ENCODE measurements at regions not wholly inside any gene's neighbourhood (a gene's known extent, or its start where the extent isn't known, plus 50 kb on each side); places are given as distances from the start of the nearest gene placed in this dataset.

DNA sequence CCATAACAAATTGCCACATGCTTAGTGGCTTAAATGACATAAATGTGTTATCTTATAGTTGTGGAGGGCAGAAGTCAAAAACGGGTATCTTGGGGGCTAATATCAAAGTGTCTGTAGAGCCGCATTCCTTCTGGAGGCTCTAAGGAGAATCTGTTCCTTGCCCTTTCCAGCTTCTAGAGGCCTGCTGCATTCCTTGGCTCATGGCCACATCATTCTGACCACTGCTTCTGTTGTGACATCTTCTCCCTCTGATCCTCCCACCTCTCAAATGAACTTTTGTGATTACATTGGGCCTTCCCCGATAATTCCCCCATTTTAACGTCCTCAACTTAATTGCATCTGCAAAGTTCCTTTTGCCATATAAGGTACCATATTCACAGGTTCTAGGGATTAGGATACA lies 76.1 kb downstream of the CYP26A1 start:
- H3K9me3 ChIP-seq (ENCODE audit: low read depth, low read length, poor library complexity, severe bottlenecking), result no peaks in the 10 kb centered on the region
- no peaks in the 10 kb centered on the region for H3K4me1 ChIP-seq (ENCODE audit: insufficient read depth, low read length, poor library complexity, severe bottlenecking)
- intact Hi-C loops (cut with micrococcal nuclease; ENCODE audit: unreplicated experiment), result no loop called here

DNA sequence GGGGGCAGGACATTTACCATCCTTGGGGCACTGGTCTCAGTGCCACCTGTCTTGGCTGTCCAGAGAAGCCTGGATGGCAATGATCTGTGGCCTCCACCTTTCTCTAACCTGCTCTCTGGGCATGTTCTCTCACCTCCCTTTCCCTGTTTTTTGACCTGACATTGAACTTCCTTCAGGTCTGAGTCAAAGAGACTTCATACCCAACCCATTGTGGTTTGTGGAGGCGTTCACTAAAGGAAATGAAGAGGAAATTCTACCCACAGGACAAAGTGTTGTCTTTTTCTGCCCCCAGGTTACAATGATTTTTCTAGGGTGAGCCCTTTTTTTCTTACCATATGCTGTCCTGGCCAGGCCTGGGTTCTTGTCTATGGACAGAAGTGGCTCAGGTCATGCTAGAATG lies 76.6 kb downstream of the CYP26A1 start:
- CTCF ChIA-PET, result no interaction called here
- Histone ChIP-seq H3K4me1 (ENCODE audit: insufficient read depth, low read length, poor library complexity, severe bottlenecking) (no peaks in the 10 kb centered on the region), H3K27ac (ENCODE audit: low read depth, low read length, poor library complexity, severe bottlenecking) (no peak overlapping the region), H3K4me3 (ENCODE audit: low read depth, low read length, poor library complexity, severe bottlenecking) (no peak overlapping the region), H3K36me3 (ENCODE audit: insufficient read depth, low read length, poor library complexity, severe bottlenecking) (no peaks in the 10 kb centered on the region), H3K27me3 (replicated peaks; ENCODE audit: insufficient read depth, low read depth, low read length, poor library complexity) (no peaks in the 10 kb centered on the region), H3K9me3 (ENCODE audit: low read depth, low read length, poor library complexity, severe bottlenecking) (no peaks in the 10 kb centered on the region)
- no TSS peak for BruUV-seq (replicated peaks)
- no peak for TF ChIP-seq EZH2 (IDR thresholded peaks at IDR 0.05; ENCODE audit: borderline replicate concordance, low read depth, low read length, poor library complexity, severe bottlenecking)
- TF ChIP-seq, protein P1, sequence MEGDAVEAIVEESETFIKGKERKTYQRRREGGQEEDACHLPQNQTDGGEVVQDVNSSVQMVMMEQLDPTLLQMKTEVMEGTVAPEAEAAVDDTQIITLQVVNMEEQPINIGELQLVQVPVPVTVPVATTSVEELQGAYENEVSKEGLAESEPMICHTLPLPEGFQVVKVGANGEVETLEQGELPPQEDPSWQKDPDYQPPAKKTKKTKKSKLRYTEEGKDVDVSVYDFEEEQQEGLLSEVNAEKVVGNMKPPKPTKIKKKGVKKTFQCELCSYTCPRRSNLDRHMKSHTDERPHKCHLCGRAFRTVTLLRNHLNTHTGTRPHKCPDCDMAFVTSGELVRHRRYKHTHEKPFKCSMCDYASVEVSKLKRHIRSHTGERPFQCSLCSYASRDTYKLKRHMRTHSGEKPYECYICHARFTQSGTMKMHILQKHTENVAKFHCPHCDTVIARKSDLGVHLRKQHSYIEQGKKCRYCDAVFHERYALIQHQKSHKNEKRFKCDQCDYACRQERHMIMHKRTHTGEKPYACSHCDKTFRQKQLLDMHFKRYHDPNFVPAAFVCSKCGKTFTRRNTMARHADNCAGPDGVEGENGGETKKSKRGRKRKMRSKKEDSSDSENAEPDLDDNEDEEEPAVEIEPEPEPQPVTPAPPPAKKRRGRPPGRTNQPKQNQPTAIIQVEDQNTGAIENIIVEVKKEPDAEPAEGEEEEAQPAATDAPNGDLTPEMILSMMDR (conservative IDR thresholded peaks at IDR 0.05; ENCODE audit: low read depth, low read length), result no peak
- no peak for DNase-seq (ENCODE audit: low spot score)
- intact Hi-C loops (cut with micrococcal nuclease; ENCODE audit: unreplicated experiment), result no loop called here
- POLR2A ChIA-PET (ENCODE audit: low non-redundant PET), result no interaction called here

More for the DNA sequence above, 76.1 kb downstream of the CYP26A1 start:
- ChIA-PET CTCF (no interaction called here), POLR2A (ENCODE audit: low non-redundant PET) (no interaction called here)
- H3K27me3 ChIP-seq (replicated peaks; ENCODE audit: insufficient read depth, low read depth, low read length, poor library complexity), result no peaks in the 10 kb centered on the region
- no TSS peak for BruUV-seq (replicated peaks)
- H3K27ac ChIP-seq (ENCODE audit: low read depth, low read length, poor library complexity, severe bottlenecking), result no peak overlapping the region
- H3K36me3 ChIP-seq (ENCODE audit: insufficient read depth, low read length, poor library complexity, severe bottlenecking), result no peaks in the 10 kb centered on the region
- no peak overlapping the region for H3K4me3 ChIP-seq (ENCODE audit: low read depth, low read length, poor library complexity, severe bottlenecking)
- TF ChIP-seq EZH2 (IDR thresholded peaks at IDR 0.05; ENCODE audit: borderline replicate concordance, low read depth, low read length, poor library complexity, severe bottlenecking), result no peak
- TF ChIP-seq, protein P1 (conservative IDR thresholded peaks at IDR 0.05; ENCODE audit: low read depth, low read length), result no peak
- no peak for DNase-seq (ENCODE audit: low spot score)

DNA sequence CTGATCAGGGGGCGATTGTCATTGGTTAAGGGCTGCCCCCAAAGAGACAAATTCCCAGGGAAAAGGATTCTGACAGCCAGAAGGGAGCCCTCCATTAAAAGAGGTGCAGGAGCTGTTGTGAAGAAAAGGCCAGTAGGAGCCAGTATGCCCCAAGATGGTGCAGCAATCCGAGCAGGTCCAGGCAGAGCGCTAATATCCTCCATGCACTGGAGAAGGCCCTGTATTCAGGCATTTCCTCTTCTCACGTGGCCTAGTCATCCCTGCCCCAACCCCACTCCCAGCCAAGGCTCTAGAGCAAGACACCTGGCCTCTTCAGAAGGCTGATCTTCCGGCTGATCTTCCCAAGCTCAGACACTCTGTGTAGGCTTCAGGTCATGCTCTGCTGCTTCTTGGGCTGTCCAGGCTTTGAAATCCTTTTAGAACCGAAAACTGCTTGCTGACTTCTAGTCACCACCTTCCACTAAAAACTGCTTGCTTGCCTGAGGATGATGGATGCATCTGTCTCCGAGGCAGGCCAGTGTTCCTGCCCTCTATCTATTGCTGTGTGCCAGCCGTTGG lies 77.4 kb downstream of the CYP26A1 start:
- Histone ChIP-seq H3K9me3 (ENCODE audit: low read depth, low read length, poor library complexity, severe bottlenecking) (no peaks in the 10 kb centered on the region), H3K4me3 (ENCODE audit: low read depth, low read length, poor library complexity, severe bottlenecking) (no peak overlapping the region), H3K27ac (ENCODE audit: low read depth, low read length, poor library complexity, severe bottlenecking) (no peak overlapping the region), H3K27me3 (replicated peaks; ENCODE audit: insufficient read depth, low read depth, low read length, poor library complexity) (no peaks in the 10 kb centered on the region), H3K36me3 (ENCODE audit: insufficient read depth, low read length, poor library complexity, severe bottlenecking) (no peaks in the 10 kb centered on the region), H3K4me1 (ENCODE audit: insufficient read depth, low read length, poor library complexity, severe bottlenecking) (no peaks in the 10 kb centered on the region)
- intact Hi-C loops (cut with micrococcal nuclease; ENCODE audit: unreplicated experiment), result no loop called here
- ChIA-PET CTCF (no interaction called here), POLR2A (ENCODE audit: low non-redundant PET) (no interaction called here)
- TF ChIP-seq EZH2 (IDR thresholded peaks at IDR 0.05; ENCODE audit: borderline replicate concordance, low read depth, low read length, poor library complexity, severe bottlenecking), result no peak
- TF ChIP-seq, protein P1 (conservative IDR thresholded peaks at IDR 0.05; ENCODE audit: low read depth, low read length), result no peak
- DNase-seq (ENCODE audit: low spot score), result no peak
- BruUV-seq (replicated peaks), result no TSS peak
